GM21786 (cell line): ENCODE measurements at regions not wholly inside any gene's neighbourhood (a gene's known extent, or its start where the extent isn't known, plus 50 kb on each side); places are given as distances from the start of the nearest gene placed in this dataset.

Experiments
- ATAC-seq: cut with Tn5 transposase; IDR thresholded peaks from one replicate; pipeline ENCODE4 v1.9.1; 2021; ENCODE audit not compliant: unreplicated experiment

DNA sequence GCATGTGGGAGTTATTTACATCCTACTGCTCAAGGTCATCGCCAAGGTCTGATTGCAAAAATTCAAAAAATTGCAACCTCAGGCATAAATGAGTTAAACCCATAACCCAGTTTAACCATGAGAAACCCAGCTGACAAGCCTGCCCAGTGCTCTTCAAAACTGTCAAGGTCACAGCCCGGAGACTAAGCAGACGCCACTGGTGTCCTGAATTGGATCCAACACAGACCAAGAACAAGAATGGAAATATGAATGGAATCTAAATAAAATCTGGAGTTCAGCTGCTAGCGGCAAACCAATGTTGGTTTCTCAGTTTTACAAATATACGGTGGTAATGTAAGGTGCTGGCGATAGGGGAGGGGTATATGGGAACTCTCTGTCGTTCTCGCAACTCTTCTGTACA, 201.5 kb upstream of the MVB12B start:
- no peak for ATAC-seq

DNA sequence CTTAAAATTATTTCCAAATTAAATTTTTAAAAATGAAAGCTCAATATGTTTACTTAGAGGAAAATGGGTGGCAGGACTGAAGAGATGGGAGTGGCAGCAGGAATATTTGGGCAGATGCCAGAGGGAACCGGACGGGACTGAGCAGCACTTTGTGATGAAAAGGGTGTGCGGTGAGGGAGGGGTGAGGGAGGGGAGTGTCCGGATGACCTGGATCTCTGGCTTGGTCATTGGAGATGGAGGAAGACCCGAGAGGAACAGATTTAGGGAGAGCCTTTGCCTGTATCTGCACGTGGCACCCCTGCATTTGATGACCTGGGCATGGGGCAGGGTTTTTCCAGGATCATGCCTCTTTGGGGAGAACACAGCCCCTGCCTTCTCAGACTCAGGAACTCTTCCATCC, 201.1 kb upstream of the MVB12B start:
- ATAC-seq, result no peak

DNA sequence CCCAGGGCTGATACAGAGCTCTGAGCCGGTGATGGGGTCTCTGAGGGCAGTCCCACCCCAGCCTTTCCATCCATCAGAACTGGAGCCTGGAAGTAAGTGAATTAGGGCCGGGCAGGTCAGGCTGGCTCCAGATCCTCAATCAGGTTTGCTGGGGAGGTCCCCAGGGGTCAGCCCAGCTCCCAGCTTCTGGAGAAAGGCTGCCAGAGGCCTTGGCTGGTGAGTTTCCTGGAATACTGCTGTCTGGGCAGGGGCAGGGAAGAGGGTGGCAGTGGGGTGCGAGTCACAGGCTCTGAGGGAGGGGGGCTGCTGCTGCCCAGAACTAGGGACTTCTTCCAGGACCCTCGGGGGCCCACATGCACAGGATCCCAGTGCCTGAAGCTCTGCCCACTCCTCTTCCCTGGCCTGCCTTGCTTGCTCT, 200.6 kb upstream of the MVB12B start:
- no peak for ATAC-seq

DNA sequence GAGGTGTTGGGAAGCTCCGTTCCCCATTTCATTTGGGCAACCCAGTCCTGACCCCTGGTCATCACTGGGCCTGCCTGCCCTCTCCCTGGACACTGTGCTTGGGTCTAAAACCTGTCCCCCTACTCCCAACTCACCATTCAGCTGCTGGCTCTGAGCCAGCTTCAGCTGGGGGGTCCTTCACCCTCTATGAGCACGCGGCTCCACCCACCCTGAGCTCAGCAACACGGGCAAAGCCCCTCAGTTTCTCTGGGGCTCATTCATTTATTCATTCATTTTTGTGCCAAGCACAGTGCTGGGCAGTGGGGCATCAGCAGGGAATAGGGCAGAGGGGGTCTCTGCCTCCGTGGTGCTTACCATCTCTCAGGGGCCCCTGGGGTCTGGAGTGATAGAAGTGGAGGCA, 199.8 kb upstream of the MVB12B start:
- ATAC-seq, result no peak

DNA sequence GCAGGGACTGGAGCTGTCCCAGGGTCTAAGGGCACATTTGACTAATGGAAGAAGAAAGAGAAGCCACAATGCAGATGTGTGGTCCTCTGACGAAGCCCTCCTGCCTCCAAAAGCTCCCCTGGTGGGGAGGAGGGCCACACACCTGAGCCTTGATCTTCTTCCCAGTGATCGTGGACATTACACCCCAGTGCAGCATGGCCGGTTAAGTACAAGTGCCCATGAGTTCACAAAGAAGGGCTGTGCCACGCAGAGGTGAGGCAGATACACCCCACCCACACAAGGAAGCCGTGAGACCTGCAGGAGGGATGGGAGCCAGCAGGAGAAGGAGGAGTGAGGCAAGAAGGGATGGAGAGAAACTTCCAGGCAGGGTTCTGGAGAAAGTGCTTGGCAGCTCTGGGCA, 199.0 kb upstream of the MVB12B start:
- ATAC-seq, result no peak

DNA sequence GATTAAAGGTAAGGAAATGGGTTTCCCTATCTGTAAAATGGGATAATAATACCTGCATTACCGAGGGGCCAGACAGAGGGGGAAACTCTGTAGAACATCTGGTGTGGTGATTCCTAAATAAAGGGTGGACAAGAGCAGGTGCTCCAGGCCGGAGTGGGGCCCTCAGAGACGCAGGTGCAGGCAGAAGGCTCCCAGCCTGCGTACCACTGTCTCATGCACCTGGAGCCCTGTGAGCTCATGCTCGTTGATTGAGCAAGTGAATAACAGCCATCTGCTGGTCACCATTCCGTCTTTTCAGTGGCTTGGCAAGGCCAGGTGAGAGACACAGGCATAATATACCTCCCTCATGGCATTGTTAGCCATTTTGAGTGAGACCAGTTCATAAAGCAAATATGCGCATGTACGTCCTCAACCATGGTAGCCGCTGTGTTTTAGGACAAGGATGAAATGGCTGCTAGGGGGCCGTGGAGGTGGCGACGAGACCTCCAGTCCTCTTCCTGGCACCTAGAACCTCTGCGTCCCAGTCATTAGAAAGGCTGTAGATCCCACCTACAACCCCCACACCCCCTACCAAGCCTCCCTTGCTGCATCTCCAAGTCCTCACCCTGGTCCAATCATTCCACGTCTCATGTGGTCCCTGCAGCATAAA, 198.0 kb upstream of the MVB12B start:
- ATAC-seq, result no peak

DNA sequence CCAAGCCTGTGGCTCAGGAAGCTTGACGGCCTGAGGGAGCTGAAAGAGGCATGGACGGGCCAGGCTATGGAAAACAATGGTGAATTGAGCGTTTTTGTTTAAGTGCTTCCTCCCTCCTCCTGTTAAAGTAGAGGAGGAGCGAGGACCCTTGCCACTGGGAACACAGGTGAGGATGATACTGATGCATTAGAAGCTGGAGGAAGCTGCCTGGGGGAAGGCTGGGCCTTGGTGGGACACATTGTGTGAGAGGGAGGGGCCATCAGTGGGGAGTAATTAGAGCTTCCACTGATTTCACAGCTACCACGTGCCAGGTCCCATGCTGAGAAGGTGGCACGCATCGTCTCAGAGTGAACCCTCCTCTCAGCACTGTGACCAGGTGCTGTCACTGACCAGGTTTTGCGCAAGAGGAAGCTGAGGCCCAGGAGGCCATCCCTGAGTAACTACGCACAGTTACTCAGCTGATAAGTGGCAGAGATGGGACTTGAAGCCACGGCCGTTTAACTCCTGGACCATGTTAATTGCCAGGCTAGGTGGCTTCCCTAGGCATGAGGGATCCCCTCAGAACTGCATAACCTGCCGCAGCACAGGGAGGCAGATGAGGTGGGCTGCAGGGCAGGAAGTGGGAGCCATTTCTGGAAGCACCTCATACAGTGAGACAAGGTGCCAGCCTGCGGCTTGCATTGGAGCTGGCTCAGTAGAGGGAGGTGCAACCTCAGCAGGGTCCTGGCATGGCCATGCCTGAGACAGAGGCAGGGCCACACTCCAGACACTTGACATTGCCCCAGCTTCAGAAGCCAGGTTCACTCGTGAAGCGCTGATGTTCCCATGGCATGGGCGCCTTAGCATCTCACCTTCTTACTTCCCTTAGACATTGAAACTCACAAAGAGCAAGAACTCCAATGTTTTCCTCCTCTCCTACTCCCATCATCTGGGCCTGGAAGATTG, 195.3 kb upstream of the MVB12B start:
- no peak for ATAC-seq

DNA sequence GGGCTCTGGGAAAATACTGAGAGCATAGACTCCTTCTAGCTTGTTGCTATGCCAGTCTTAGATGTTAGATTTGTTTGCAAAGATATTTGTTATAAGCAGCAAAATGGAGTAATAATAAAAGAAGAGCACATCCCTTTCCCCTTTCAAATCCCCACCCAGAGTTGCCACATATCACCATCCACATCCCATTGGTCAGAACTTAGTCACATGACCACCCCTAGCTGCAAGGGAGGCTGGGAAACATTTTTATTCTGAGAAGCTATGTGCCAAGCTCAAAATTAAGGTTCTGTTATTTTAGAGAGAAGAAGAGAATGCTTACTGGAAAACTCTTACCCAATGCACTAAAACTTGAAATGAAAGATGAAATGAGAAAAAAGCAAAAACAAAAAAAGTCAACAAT, 193.9 kb upstream of the MVB12B start:
- ATAC-seq, result no peak

DNA sequence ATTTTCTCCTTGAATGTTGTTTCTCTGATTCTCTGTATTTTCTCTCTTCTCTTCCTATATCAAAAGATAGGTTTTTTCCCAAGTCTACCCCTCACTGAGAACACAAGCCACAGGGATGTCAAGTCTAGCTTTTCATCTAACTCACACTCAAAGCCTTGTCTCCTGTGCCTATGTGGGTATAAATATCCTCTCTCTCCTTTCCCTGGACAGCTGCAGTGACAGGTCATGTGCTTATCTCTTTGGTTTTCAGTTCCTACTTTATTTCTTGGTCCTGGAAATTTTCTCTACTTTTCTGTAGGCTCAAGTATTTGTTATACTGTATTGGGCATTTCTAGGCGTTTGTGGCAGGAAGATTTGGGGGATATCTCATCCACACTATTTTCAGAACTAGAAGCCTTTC, 182.4 kb upstream of the MVB12B start:
- ATAC-seq, result no peak

DNA sequence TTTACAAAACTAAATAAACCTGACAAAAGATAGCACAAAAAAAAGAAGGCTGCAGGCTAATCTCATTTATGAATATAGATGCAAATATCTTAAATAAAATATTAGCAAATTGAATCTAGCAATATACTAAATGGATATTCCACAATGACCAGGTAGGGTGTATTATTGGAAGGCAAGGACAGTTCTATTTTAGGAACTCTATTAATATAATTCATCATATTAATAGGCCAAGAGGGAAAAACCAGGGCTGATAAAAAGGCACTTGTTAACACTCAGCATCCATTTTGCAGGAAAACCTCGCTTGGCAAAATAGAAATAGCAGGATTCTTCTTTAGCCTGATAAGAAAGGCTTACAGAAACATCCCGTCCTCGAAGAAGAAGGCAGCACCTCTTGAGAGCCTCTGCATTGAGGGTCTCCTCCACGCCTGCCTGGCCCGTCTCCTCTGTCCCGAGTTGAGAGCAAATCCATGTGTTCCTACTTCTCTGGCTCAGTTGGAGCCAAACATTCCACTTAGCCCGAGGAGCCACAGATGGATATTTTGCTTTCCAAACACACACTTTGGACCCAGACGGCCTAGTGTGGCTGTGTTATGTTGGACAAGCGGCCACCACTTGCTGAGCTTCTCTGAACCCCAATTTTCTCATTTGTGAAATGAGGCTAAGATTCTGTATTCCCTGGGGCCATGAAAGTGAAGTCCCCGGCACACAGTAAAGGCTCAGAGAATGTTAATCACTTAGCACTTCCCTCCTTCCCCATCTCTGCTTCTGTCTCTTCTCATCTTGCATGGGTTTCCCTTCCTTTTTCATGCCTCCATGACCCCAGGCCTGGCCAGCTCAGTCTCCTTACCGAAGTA, 181.8 kb upstream of the MVB12B start:
- ATAC-seq, result no peak

DNA sequence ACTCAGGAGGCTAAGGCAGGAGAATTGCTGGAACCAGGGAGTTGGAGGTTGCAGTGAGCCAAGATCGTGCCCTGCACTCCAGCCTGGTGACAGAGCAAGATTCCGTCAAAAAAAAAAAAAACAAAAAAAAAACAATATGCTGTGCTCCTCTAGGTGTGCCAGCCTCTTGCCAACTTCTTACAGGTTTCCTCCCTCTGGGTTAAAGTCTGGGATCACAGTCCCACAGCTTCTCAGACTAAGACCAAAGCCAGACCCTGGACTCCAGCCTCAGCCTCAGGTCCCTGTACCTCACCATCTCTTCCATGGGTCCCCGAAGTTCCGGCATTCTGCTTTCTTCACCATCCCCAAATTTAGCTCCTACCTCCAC, 180.8 kb upstream of the MVB12B start:
- no peak for ATAC-seq

DNA sequence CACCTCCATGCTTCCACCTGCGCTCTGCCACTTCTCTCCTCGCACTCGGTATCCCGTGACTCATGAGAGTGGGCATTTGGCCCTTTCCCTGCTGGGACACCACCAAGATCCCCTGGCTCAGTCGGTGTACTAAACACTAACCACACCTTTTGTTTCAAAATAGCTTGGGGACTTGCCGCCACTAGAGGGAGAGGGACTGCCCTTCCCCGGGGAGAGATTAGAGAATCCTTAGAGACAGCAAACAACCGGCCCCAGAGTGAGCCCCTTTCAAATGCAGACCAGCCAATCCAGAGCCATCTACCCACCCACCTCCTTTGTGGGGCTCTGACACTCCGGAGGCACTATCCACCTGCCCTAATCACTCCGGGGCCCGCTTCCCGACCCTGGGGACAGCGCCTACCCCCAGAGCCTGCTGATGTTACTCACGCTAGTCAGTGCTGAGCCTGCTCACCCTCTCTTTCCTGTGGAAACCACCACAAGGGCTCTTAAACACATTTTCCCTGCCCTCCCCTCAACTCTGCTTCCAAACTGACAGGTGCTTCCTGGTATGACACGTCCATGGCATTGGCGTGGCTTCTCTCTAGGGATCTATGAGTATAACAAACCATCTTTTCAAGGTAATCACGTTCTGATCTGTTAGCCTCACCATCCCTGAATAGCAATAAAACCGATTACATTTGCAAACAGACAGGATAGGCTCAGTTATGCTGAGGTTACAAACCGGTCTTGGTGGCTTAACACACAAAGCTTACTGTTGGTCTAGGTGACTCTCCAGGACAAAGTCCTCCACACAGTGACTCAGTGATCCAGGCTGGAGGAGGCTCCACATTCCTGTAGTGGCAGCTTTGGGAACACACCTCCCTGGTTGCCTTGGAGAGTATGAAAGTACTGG, 180.1 kb upstream of the MVB12B start:
- peak; percentile 52 for ATAC-seq

DNA sequence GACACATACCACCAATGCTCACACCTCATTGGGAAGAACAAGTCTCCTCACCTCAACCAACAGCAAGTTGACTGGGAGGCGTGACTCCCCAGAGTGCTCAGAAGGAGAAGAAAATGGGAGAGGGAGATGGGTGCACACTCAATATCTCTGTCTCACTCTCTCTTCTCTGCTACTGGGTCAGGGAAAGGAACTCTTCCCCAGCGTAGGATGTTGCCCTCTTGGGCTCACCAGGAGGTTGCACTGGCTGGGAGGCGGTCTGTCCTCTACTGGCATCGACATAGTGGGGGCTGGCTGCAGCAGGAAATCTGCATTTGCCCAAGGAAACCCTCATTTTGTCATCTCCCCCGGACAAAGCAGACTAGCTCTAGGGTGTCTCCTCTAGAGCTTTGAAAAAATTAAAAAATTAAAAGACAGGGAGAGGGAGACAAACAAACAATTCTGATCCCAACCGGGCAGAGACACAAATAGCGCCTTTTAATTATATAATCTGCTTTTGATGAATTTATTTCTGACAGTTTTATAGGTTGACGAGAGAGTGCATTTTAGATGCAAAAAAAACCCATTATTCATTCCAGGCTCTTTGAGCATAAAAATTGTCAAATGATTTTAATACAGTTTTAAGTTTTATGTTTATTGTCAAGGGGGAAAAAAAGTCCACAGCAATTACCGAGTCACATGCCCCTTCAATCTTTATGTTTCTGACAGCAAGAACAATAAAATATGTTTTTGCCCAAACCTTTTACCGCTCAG, 179.3 kb upstream of the MVB12B start:
- no peak for ATAC-seq

DNA sequence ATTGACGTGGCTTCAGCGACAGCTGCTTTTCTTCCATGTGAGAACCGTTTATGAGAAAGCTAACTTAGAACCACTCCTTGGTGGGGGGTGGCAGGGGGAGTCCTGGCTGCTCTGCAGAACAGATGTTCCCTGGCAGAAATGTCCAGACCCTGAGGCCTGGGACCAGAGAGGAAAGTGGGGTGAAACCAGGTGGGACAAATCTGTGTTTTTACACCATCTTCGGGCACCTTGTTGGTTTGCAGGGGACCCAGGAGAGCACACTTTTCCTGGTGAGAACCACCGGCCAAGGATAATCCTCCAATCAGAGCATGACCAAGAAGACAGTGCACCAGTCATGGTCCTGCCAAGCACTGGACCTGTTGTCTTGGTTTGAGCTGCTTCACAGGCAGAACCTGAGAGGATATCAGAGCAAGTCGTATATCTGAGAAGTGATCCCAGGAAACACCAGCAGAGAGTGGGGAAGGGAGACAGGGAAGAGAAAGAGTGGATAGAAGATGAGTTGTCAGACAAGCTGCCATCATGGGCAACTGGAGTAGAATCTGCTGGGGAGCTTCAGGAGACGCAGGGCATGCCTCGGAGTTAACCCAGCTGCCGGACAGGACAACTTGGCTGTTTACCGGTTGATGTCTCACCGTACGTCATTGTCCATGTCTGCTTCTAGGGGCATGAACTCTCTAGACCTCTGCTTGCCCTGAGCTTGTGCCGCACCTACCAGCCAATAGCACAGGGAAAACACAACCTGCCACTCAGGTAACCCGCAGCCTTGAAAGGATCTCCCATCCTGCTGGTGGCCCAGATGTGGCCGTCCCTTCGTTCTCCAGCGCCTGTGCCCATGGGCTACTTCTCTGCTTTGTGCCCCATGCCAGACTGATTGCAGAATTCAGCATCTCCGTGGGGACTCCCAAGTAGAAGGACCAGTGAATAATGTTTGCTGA, 178.4 kb upstream of the MVB12B start:
- no peak for ATAC-seq

DNA sequence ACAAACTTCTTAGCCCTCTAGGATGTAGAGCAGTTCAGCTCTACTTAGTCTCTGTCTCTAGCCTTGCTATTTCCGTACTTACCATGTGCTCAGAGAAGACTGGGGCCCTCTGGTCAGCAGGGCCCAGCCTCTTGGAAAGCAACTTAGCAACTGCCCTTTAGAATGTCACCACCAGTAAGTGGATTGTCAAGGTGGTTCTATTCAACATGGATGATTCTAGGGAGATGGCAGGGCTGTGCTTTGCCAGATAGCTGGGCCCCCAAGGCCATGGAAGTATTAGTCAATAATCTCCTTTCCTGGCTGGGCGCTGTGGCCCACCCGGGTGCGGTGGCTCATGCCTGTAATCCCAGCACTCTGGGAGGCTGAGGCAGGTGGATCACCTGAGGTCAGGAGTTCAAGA, 177.6 kb upstream of the MVB12B start:
- no peak for ATAC-seq

DNA sequence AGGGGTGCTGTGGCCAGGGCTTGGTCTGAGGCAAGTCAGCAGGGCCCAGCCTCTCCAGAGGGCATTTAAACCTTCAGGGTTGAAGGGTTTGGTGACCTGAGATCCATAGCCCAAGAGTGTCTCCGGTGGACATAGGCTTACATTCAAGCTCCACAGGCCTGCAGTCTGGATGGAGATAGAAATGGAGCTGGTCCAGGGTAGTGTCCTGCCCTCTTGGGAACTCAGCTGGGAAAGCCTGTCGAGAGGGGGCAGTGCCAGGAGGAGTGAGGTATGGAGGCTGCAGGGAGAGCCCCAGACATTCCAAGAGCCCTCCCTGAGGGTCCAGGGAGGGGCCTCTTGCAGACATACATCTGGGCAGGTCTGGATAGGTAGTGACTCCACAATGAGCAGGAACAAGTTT, 177.0 kb upstream of the MVB12B start:
- no peak for ATAC-seq

DNA sequence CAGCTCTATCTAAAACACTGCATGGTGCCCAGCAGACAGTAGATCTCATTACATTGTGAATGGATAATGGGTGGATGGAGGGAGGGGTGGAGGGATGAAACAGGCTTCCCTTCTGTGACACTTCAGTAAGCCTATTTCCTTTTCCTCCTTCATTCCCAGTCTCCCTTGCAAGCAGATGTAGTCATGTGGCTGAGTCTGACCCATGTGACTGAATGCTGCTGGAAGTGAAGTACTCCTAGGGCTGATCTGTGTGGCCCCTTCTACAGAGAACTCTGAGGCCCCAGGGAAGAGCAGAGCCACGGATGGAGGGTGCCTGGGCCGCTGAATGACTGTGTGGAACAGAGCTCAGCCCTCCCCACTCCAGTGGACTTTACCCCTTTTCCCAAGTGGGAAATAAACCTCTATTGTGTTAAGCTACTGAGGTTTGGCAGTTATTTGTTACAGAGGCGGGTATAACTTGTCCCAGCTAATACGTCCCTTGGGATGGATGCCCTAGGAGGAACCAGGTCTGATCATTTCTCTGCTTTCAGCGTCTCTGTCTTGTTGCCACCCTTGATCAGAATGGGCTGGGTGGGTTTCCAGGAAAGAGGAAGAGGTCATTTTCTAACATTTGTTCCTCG, 176.1 kb upstream of the MVB12B start:
- ATAC-seq, result no peak

DNA sequence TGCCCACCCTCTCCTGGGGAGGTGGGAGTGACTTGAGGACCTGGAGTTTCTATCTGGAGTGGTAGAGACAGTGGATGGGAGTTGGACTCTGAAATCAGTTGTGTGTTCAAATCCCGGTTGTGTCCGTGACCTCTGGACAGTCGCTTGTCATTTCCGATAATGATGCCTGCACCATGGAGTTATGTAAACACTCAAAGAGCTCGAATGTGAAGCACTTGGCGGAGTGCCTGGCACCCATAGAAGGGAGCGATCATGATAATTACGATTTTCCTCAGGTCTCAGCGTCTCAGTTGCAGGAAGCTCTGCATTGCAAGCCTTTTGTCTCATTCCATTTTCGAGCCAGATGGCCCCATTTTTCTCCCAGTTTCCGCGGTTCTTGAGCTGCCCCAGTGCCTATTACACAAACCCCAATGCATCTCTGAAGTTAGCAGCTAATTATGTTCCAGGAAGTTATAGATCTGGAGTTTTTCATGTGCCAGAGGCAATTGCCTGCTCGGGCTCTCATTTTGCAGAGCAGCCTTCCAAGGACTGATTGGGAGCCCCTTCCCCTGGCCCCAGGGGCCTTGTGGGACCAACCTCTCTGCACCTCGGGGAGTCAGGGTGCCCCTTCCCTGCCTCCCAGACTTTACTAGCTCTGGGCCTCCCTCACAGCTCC, 175.5 kb upstream of the MVB12B start:
- no peak for ATAC-seq
